ENCODE measurements at regions not wholly inside any gene's neighbourhood (a gene's known extent, or its start where the extent isn't known, plus 50 kb on each side); places are given as distances from the start of the nearest gene placed in this dataset.

DNA sequence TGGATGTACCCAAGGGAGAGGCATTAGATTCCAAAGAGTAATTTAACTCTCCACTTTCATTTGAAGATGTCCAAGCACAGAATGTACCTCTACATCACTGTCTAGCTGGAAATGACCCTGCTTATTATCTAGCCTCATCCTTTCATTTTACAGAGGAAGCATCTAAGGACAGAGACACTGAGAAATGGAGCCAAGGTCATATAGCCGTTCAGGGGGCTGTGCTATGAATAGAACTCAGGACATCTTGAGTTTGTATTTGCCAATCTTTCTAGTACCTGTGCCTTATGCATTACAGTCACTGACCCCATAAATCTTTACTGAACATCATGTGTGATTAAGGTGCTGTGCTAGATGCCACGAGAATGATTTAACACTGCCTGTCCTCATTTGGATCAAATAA lies 138.2 kb upstream of the SPTLC3 start:
- H2BK120ac ChIP-seq (replicated peaks; ENCODE audit: low read depth, low read length): no peak overlapping the region
- H3K18ac ChIP-seq (ENCODE audit: extremely low read depth, low read length): no peak overlapping the region
- no peak overlapping the region for H3K4me3 ChIP-seq (ENCODE audit: extremely low read depth in 1 of 4, insufficient read depth in 2 of 4, low read depth in 3 of 4, low read length in 4 of 4)
- no peaks in the 10 kb centered on the region for H3K23me2 ChIP-seq (ENCODE audit: low read depth, low read length)
- FAIRE-seq (no peak), DNase-seq (ENCODE audit: low read depth in 1 of 2, low spot score in 2 of 2) (no peak)
- H3K27ac ChIP-seq (ENCODE audit: low read depth, low read length): no peak overlapping the region
- H2BK20ac ChIP-seq (ENCODE audit: low read length): no peak overlapping the region
- no peak overlapping the region for H3K9ac ChIP-seq (replicated peaks in 1 of 4; ENCODE audit: extremely low read depth in 1 of 4, low read depth in 3 of 4, low read length in 3 of 4)
- 82% methylated on average over 2 of the region's 2 CpGs; no CpG with 5 or more reads in 1 of the 2 experiments for WGBS, 2 experiments (ENCODE audit: extremely low coverage in 1 of 2, insufficient coverage in 1 of 2, insufficient read length in 1 of 2, insufficient replicate concordance in 2 of 2, low coverage in 1 of 2, low lambda C conversion rate in 2 of 2, missing lambda C conversion rate in 1 of 2)
- no peaks in the 10 kb centered on the region for H3K79me1 ChIP-seq (ENCODE audit: low read depth, low read length)
- H3K4me2 ChIP-seq (ENCODE audit: insufficient read depth in 1 of 2, low read depth in 2 of 2, low read length in 2 of 2): no peak overlapping the region
- H2AK5ac ChIP-seq (ENCODE audit: low read depth, low read length): no peak overlapping the region
- no peak overlapping the region for H2BK12ac ChIP-seq (ENCODE audit: low read depth, low read length)
- no peaks in the 10 kb centered on the region for H3K79me2 ChIP-seq (ENCODE audit: control insufficient read depth in 1 of 2, insufficient read depth in 2 of 2, low read length in 2 of 2)
- no peak overlapping the region for H2AFZ ChIP-seq (ENCODE audit: low read length)
- H3K56ac ChIP-seq (replicated peaks; ENCODE audit: insufficient read length, low read depth, low read length): no peak overlapping the region
- H4K5ac ChIP-seq (ENCODE audit: insufficient read length, low read depth, low read length): no peak overlapping the region
- no peak for TF ChIP-seq YY1 (IDR thresholded peaks at IDR 0.05; ENCODE audit: low read depth, low read length)
- TF ChIP-seq TAF1 (IDR thresholded peaks at IDR 0.05; ENCODE audit: low read depth, low read length): no peak
- TF ChIP-seq SP4 (IDR thresholded peaks at IDR 0.05; ENCODE audit: low read length): no peak
- TF ChIP-seq, protein P1, sequence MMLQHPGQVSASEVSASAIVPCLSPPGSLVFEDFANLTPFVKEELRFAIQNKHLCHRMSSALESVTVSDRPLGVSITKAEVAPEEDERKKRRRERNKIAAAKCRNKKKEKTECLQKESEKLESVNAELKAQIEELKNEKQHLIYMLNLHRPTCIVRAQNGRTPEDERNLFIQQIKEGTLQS (IDR thresholded peaks at IDR 0.05; ENCODE audit: insufficient read depth, low read depth, low read length): no peak
- no peak for TF ChIP-seq JUND (IDR thresholded peaks at IDR 0.05; ENCODE audit: low read length)
- TF ChIP-seq, protein P2, sequence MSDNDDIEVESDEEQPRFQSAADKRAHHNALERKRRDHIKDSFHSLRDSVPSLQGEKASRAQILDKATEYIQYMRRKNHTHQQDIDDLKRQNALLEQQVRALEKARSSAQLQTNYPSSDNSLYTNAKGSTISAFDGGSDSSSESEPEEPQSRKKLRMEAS (IDR thresholded peaks at IDR 0.05): no peak
- no peak overlapping the region for H3K4ac ChIP-seq (replicated peaks; ENCODE audit: insufficient read length, low read depth, low read length)
- peaks cover 0 to 5% (median 2%) of the 10 kb centered on the region in 4 experiments; a peak in 3 of 7 replicates for H3K4me1 ChIP-seq (replicated peaks in 1 of 4; ENCODE audit: control insufficient read depth in 3 of 4, insufficient read depth in 4 of 4, low read length in 3 of 4)
- H3K9me3 ChIP-seq (ENCODE audit: insufficient read depth in 2 of 2, low read depth in 1 of 2, low read length in 1 of 2): no peaks in the 10 kb centered on the region
- H3K36me3 ChIP-seq (ENCODE audit: control insufficient read depth in 2 of 4, insufficient read depth in 4 of 4, low read length in 3 of 4): no peaks in the 10 kb centered on the region
- H2BK5ac ChIP-seq (ENCODE audit: low read depth, low read length): no peak overlapping the region
- H3K14ac ChIP-seq (ENCODE audit: insufficient read length): no peak overlapping the region
- no peaks in the 10 kb centered on the region for H4K20me1 ChIP-seq (replicated peaks in 1 of 2; ENCODE audit: control insufficient read depth in 1 of 2, insufficient read depth in 2 of 2, low read length in 2 of 2)
- H4K91ac ChIP-seq (replicated peaks; ENCODE audit: insufficient read length, low read length): no peak overlapping the region
- H4K8ac ChIP-seq (ENCODE audit: extremely low read depth, insufficient read depth, low read length): no peak overlapping the region
- H2BK15ac ChIP-seq (ENCODE audit: low read length): no peak overlapping the region
- POLR2A ChIA-PET (ENCODE audit: partially characterized antibody): no interaction called here
- H3K27me3 ChIP-seq (replicated peaks in 1 of 4; ENCODE audit: control insufficient read depth in 3 of 4, extremely low read depth in 1 of 4, insufficient read depth in 3 of 4, low read length in 3 of 4): no peaks in the 10 kb centered on the region
- CTCF ChIA-PET (ENCODE audit: partially characterized antibody): no interaction called here
- no peak overlapping the region for H3K23ac ChIP-seq (ENCODE audit: insufficient read length)

Data from H1 (cell line).